NCI-H748 (cell line): ENCODE measurements at regions not wholly inside any gene's neighbourhood (a gene's known extent, or its start where the extent isn't known, plus 50 kb on each side); places are given as distances from the start of the nearest gene placed in this dataset.
A peak's percentile ranks its signal among the peaks of the same experiment; 100 is the strongest.
"Not testable (repeated sequence)": the region's sequence is repeated elsewhere in the genome, so short reads cannot be mapped to it uniquely, and the experiment has no call there.

Experiments used
- DNase-seq: peaks from one replicate; lab custom pipeline; 2025; ENCODE audit not compliant: unreplicated experiment; lab: John Stamatoyannopoulos, UW

DNA sequence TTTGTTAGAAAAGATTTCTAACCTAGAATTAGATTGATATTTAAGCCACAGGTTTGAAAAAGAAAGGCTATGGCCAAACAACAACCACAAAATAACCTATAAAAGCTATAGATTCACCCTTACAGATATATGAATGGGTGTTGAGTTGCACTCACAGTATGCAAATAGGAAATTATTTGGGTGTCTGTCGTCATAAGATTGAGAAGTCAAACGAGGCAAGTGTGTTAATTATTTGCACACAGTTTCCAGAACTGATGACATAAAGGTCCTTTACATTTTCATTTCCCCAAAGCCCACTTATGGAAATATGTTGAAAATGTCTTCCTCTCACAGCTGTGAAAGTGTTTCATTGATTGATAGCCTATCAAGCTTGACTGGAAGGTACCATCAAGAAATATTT lies 101.2 kb upstream of the CXCL13 start:
- no peak for DNase-seq

DNA sequence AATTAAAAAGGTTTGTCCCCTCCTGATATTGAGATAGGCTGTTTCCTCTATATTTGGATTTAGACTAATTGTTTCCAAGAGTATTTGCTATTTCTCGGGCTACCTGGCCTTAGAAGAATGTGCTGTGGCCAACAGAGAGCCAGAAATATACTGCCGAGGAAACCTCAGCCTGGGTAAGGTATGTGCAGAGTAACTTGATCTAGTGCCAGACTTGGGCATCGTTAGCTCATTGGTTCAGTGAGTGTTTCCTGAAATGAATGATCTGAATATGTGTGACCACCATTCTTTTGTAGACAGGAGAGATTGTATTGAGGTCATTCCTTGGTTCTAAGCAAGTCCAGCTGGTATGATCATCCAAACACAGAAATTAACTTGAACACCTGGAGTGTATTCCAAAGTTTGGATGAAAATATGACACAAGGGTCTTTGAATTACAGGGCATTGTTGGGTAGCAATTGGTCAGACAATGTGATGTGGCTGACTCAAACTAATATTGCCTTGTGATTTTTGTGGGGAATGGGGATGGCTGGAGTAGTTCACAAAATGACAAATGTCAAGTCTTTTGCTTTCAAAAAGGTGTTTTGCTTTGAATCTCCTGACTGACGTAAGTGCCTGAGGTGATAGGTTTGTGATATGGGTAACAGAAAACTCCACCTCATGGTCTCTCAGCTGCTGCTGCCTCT lies 100.2 kb upstream of the CXCL13 start:
- DNase-seq: no peak

DNA sequence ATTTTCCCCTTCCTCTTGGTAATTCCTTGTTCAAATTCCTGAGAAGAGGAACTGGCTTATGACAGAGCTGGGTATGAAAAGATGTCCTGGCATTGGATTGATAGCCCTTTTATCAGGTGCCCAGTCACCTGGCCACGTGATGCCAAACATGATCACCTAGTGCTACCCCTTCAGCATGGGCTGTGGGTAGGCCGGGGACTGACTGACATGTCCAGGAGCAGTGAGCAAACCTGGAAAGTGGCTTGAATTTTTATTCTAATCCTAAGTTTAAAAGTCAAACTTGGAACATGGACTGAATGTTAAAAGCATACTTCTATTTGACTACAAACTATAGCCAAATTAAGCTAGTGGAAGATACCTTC lies 99.7 kb upstream of the CXCL13 start:
- no peak for DNase-seq

GRCh38 chr4:77510367-77510766 lies 95.3 kb upstream of the CXCL13 start:
- no peak for DNase-seq

DNA sequence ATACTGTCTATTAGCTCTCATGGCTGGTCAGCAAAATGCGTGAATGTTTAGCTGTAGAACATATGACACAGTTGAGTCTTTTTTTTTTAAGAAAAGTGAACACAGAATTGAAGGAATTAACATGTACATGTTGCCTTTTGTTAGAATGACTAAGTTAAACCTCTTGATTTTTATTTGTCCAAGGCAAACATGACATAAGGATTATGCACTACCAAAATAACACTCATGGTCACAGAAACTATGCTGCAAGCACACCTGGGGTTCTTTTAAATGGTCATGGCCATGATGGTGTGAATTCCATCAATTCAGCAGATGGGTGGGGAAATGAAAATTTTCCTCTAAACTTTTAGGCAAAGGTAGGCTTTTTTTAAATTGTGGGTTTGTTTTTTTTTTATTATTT lies 80.1 kb upstream of the CXCL13 start:
- DNase-seq: no peak

DNA sequence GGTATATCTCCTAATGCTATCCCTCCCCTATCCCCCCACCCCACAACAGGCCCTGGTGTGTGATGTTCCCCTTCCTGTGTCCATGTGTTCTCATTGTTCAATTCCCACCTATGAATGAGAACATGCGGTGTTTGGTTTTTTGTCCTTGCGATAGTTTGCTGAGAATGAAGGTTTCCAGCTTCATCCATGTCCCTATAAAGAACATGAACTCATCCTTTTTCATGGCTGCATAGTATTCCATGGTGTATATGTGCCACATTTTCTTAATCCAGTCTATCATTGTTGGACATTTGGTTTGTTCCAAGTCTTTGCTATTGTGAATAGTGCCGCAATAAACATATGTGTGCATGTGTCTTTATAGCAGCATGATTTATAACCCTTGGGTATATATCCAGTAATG lies 77.7 kb upstream of the CXCL13 start:
- not testable (repeated sequence) for DNase-seq

- DNase-seq: no peak
Measured at GRCh38 chr4:77538144-77538543, 67.5 kb upstream of the CXCL13 start.

GRCh38 chr4:77538574-77539157 lies 67.0 kb upstream of the CXCL13 start:
- DNase-seq: peak; percentile 15
